Fibroblast of lung (primary cell): ENCODE measurements at regions not wholly inside any gene's neighbourhood (a gene's known extent, or its start where the extent isn't known, plus 50 kb on each side); places are given as distances from the start of the nearest gene placed in this dataset.

Source experiments
- DNase-seq, 2 donors: peaks; one replicate each; pipeline versions ENCODE4 v3.0.0 to v3.0.0-alpha.2; 2010; ENCODE audit warnings: low read depth in 2 of 2
- H2AFZ ChIP-seq: 2 replicates; pipeline ENCODE4 v1.5.1; 2012; ENCODE audit warnings: low read length, control low read depth, inconsistent platforms
- H3K27ac ChIP-seq: 2 replicates; pipeline ENCODE4 v1.5.1; 2011; ENCODE audit warnings: low read length, control low read depth; ENCODE audit not compliant: insufficient read depth
- H3K27me3 ChIP-seq: 2 replicates; pipeline ENCODE4 v1.5.1; 2011; ENCODE audit warnings: mild to moderate bottlenecking, low read length; ENCODE audit not compliant: control insufficient read depth, insufficient read depth
- H3K36me3 ChIP-seq: 2 replicates; pipeline ENCODE4 v1.5.1; 2011; ENCODE audit warnings: low read length; ENCODE audit not compliant: control insufficient read depth, insufficient read depth
- H3K4me1 ChIP-seq: 2 replicates; pipeline ENCODE4 v1.5.1; 2011; ENCODE audit warnings: low read length; ENCODE audit not compliant: control insufficient read depth, insufficient read depth; ENCODE audit errors: extremely low read depth
- H3K4me2 ChIP-seq: 2 replicates; pipeline ENCODE4 v1.5.1; 2011; ENCODE audit warnings: low read length, control low read depth; ENCODE audit not compliant: insufficient read depth; ENCODE audit errors: extremely low read depth
- H3K4me3 ChIP-seq, 4 experiments: fragments of 200-600 bp in 1 of 4; sonication (generic) in 1 of 4; replicated peaks in 1 of 4; 2 replicates each; pipeline ENCODE4 v1.5.1; 2011 to 2016; ENCODE audit warnings: low read length in 4 of 4, low read depth in 3 of 4, mild to moderate bottlenecking in 3 of 4, control low read depth in 2 of 4, inconsistent platforms in 1 of 4, mixed read lengths in 1 of 4; ENCODE audit not compliant: insufficient read depth in 1 of 4; ENCODE audit errors: control extremely low read depth in 1 of 4
- H3K79me2 ChIP-seq: 2 replicates; pipeline ENCODE4 v1.5.1; 2012; ENCODE audit warnings: mild to moderate bottlenecking, low read length, inconsistent platforms; ENCODE audit not compliant: control insufficient read depth, insufficient read depth
- H3K9ac ChIP-seq: 2 replicates; pipeline ENCODE4 v1.5.1; 2011; ENCODE audit warnings: mild to moderate bottlenecking, low read length, control low read depth; ENCODE audit not compliant: insufficient read depth
- H3K9me3 ChIP-seq: 2 replicates; pipeline ENCODE4 v1.5.1; 2012; ENCODE audit warnings: low read depth, low read length; ENCODE audit not compliant: control insufficient read depth, insufficient read depth
- H4K20me1 ChIP-seq: 2 replicates; pipeline ENCODE4 v1.5.1; 2011; ENCODE audit warnings: low read length; ENCODE audit not compliant: control insufficient read depth, insufficient read depth; ENCODE audit errors: extremely low read depth
- CTCF ChIP-seq, 2 donors: IDR thresholded peaks in 1 of 2; conservative IDR thresholded peaks in 1 of 2; 1 replicate in 1 of 2; 2 replicates in 1 of 2; pipeline ENCODE4 v1.5.1; 2011 to 2012; ENCODE audit warnings: low read length in 2 of 2, control low read depth in 1 of 2, inconsistent platforms in 1 of 2, low read depth in 1 of 2, mild to moderate bottlenecking in 1 of 2
- EZH2 ChIP-seq: IDR thresholded peaks from 2 replicates; pipeline ENCODE4 v1.5.1; 2012; ENCODE audit warnings: low read length, control low read depth, mild to moderate bottlenecking; ENCODE audit errors: missing control alignments

GRCh38 chr2:221106241-221106640 is 465.9 kb downstream of the EPHA4 start:
- no peak overlapping the region for H3K4me2 ChIP-seq
- peaks cover 3% of the 10 kb centered on the region for H3K4me1 ChIP-seq
- no peak overlapping the region for H3K27ac ChIP-seq
- H3K27me3 ChIP-seq, result no peaks in the 10 kb centered on the region
- no peaks in the 10 kb centered on the region for H3K9me3 ChIP-seq
- TF ChIP-seq EZH2, result no peak
- TF ChIP-seq CTCF (conservative IDR thresholded peaks at IDR 0.05 in 1 of 2, IDR thresholded peaks at IDR 0.05 in 1 of 2; ENCODE audit: low read depth in 1 of 2, low read length in 2 of 2), result no peak
- no peak for DNase-seq
- H2AFZ ChIP-seq, result no peak overlapping the region
- no peak overlapping the region for H3K4me3 ChIP-seq
- H3K79me2 ChIP-seq, result no peaks in the 10 kb centered on the region
- no peaks in the 10 kb centered on the region for H3K36me3 ChIP-seq
- H3K9ac ChIP-seq, result no peak overlapping the region
- no peaks in the 10 kb centered on the region for H4K20me1 ChIP-seq

GRCh38 chr2:221107424-221107823 is 464.7 kb downstream of the EPHA4 start:
- Histone ChIP-seq H4K20me1 (no peaks in the 10 kb centered on the region), H3K36me3 (no peaks in the 10 kb centered on the region), H3K27ac (no peak overlapping the region), H3K9ac (no peak overlapping the region), H2AFZ (no peak overlapping the region), H3K4me1 (peaks cover 3% of the 10 kb centered on the region), H3K79me2 (no peaks in the 10 kb centered on the region), H3K4me3 (no peak overlapping the region), H3K4me2 (no peak overlapping the region), H3K9me3 (no peaks in the 10 kb centered on the region), H3K27me3 (no peaks in the 10 kb centered on the region)
- no peak for DNase-seq
- TF ChIP-seq CTCF (conservative IDR thresholded peaks at IDR 0.05 in 1 of 2, IDR thresholded peaks at IDR 0.05 in 1 of 2; ENCODE audit: low read depth in 1 of 2, low read length in 2 of 2) (no peak), EZH2 (no peak)

GRCh38 chr2:221109552-221109951 is 462.6 kb downstream of the EPHA4 start:
- no peaks in the 10 kb centered on the region for H3K9me3 ChIP-seq
- no peaks in the 10 kb centered on the region for H3K36me3 ChIP-seq
- H3K27me3 ChIP-seq, result no peaks in the 10 kb centered on the region
- H3K4me1 ChIP-seq, result peaks cover 2% of the 10 kb centered on the region
- no peak overlapping the region for H2AFZ ChIP-seq
- no peaks in the 10 kb centered on the region for H4K20me1 ChIP-seq
- TF ChIP-seq EZH2 (no peak), CTCF (conservative IDR thresholded peaks at IDR 0.05 in 1 of 2, IDR thresholded peaks at IDR 0.05 in 1 of 2; ENCODE audit: low read depth in 1 of 2, low read length in 2 of 2) (no peak)
- H3K27ac ChIP-seq, result no peak overlapping the region
- no peak for DNase-seq
- no peak overlapping the region for H3K4me3 ChIP-seq
- H3K79me2 ChIP-seq, result no peaks in the 10 kb centered on the region
- no peak overlapping the region for H3K9ac ChIP-seq
- no peak overlapping the region for H3K4me2 ChIP-seq
